ENCODE measurements at regions not wholly inside any gene's neighbourhood (a gene's known extent, or its start where the extent isn't known, plus 50 kb on each side); places are given as distances from the start of the nearest gene placed in this dataset.

DNA sequence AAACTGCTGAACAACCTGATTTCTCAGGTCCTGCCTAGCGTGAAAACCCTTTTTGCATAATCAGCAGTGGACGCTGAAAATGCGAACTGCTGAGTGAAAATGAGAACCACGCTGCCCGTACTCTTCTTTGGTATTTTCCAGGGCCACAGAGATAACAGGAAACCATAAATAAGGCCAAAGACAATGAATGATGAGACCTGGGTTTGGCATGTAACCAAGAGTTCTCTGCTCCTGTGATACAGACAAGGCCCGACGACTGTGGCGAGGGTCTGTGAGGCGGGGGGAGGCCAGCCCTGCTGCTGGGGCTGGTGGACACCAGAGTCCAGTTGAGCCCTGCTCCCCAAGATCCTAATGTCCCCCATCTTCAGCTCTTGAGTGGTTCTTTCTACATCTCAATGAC lies 236.0 kb downstream of the WDR11 start:
- TF ChIP-seq, protein P1, sequence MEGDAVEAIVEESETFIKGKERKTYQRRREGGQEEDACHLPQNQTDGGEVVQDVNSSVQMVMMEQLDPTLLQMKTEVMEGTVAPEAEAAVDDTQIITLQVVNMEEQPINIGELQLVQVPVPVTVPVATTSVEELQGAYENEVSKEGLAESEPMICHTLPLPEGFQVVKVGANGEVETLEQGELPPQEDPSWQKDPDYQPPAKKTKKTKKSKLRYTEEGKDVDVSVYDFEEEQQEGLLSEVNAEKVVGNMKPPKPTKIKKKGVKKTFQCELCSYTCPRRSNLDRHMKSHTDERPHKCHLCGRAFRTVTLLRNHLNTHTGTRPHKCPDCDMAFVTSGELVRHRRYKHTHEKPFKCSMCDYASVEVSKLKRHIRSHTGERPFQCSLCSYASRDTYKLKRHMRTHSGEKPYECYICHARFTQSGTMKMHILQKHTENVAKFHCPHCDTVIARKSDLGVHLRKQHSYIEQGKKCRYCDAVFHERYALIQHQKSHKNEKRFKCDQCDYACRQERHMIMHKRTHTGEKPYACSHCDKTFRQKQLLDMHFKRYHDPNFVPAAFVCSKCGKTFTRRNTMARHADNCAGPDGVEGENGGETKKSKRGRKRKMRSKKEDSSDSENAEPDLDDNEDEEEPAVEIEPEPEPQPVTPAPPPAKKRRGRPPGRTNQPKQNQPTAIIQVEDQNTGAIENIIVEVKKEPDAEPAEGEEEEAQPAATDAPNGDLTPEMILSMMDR (optimal IDR thresholded peaks at IDR 0.05 in 1 of 3, IDR thresholded peaks at IDR 0.05 in 1 of 3, conservative IDR thresholded peaks at IDR 0.05 in 1 of 3; ENCODE audit: extremely low read depth in 1 of 3, insufficient read depth in 2 of 3, low read length in 3 of 3), result no peak
- no peak for TF ChIP-seq EZH2 (IDR thresholded peaks at IDR 0.05; ENCODE audit: low read length)
